Daoy (cell line): ENCODE measurements at regions not wholly inside any gene's neighbourhood (a gene's known extent, or its start where the extent isn't known, plus 50 kb on each side); places are given as distances from the start of the nearest gene placed in this dataset.
"Not testable (repeated sequence)": the region's sequence is repeated elsewhere in the genome, so short reads cannot be mapped to it uniquely, and the experiment has no call there.

Experiments used
- DNase-seq: peaks from one replicate; pipeline ENCODE4 v3.0.0-alpha.2; 2015; ENCODE audit warnings: low read depth

- DNase-seq: no peak
These were observed 931.5 kb upstream of the EYS start for GRCh38 chr6:66638518-66638917.

GRCh38 chr6:66638099-66638498 lies 931.1 kb upstream of the EYS start:
- no peak for DNase-seq

DNA sequence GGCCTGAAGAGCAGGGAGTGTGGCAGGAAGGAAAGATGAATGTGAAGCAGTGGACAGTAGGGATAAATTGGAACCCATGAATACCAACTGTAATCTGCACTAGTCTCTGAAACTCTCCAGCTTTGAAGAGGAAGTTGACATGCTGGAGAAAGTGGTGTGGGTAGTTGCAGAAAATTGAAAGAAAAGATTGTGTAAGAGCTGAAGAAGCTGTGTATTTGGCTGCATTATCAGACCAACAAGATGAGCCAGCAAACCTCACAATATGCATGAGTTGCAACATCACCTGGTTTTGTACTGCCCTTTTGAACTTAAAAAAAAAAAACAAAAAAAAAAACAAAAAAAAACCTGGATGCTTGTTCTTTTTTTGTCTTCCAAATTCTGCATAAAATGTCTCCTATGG lies 921.9 kb upstream of the EYS start:
- DNase-seq: no peak

DNA sequence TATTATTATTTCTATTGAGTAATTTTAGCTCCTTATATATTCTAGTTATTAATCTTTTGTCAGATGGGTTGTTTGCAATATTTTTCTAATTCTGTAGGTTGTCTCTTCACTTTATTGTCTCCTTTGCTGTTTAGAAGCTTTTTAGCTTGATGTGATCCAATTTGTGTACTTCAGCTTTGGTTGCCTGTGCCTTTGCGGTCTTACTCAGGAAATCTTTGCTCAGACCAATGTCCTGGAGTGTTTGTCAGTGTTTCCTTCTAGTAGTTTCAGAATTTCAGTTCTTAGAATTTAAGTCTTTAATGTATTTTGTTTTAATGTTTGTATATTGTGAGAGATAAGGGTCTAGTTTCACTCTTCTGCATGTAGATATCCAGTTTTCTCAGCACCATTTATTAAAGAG lies 916.0 kb upstream of the EYS start:
- DNase-seq: no peak

DNA sequence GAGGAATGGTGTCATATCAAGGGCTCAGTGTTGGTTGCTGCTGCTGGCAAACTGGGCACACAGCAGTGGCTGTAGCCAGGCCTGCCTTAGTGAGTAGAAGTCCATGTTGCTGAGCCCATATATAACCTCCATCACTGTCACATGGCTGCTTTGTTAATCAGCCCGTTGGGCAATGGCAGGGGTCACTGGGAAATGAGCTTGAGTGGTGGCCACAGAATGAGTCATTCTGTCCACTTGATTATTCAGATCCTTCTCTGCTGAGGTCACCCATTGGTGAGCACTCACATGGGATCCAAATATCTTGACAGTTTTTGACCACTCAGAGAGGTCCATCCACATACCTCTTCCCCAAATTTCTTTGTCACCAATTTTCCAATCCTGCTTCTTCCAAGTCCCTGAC lies 898.9 kb upstream of the EYS start:
- DNase-seq: no peak

GRCh38 chr6:66605011-66605410 lies 898.0 kb upstream of the EYS start:
- DNase-seq: no peak

GRCh38 chr6:66599541-66599940 lies 892.5 kb upstream of the EYS start:
- no peak for DNase-seq

- DNase-seq: no peak
These were observed 871.3 kb upstream of the EYS start for GRCh38 chr6:66578362-66578761.

- no peak for DNase-seq
These were observed 861.2 kb upstream of the EYS start for GRCh38 chr6:66568271-66568670.

GRCh38 chr6:66561479-66561878 lies 854.5 kb upstream of the EYS start:
- no peak for DNase-seq

GRCh38 chr6:66558189-66558588 lies 851.2 kb upstream of the EYS start:
- no peak for DNase-seq

DNA sequence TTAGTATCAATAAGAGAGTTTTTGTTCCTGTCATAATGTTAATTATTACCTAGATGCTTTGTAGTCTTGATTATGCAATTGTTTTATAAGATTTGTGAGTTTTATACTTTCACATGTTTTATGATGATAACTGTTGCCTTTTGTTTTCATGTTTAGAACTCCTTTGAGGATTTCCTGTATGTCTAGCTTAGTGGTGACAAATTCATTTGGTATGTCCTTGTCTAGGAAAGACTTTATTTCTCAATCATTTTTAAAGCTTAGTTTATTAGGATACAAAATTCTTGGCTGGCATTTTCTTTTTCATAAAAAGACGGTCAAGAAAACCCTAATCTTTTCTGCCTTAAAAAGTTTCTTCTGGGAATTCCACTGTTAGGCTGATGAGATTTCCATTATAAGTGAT lies 849.9 kb upstream of the EYS start:
- no peak for DNase-seq

DNA sequence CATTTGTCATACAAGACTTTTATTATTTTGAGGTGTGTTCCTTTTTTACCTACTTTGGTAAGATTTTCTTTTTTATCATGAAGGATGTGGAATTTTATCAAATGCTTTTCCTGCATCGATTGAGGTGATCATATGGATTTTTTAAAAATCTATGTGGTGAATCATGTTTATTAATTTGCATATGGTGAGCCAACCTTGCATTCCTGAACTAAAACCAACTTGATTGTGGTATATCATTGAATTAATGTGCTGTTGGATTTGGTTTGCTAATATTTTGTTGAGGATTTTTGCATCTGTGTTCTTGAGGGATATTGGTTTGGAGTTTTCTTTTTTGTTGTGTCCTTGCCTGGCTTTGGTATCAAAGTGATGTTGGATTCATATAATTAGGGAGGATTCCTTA lies 848.1 kb upstream of the EYS start:
- DNase-seq: no peak

DNA sequence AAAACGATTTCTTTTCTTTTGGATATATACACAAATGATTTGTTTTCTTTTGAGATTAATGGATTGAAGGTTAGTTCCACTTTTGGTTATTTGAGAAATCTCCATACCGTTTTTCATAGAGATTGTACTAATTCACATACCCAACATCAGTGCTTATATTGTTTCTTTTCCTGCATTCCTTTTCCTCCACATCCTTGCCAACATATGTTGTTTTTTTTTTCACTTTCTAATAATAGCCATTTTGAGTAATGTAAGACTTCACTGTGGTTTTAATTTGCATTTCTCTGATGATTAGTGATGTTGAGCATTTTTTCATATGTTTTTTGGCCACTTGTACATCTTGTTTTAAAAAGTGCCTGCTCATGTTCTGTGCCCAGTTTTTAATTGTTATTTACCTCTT lies 846.4 kb upstream of the EYS start:
- DNase-seq: no peak

DNA sequence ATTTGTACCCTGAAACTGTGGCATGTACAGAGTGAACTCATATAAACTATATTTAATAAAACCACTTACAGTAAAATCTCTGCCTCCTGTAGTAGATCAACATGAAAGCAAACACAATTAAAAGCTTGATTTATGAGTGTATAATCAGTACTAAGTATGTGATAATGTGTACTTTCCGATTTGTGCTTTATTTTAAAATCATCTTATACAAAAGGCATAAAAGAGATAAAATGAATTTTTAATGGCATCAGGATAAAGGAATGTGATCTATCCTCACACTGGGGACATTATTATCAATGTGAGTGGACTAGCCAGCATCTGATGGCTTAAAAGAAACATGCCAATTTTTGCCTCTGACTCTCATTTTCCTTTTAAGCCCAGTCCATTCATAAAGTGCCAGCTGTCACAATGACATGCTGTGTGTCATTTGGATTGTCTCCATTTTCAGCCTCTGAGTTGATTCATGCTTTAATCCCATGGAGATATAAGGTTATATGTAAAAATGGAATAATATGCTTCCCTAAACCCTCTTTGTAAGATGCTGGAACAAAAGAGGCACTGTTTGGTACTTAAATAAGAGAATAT lies 831.6 kb upstream of the EYS start:
- DNase-seq: no peak

GRCh38 chr6:66533921-66534404 lies 826.9 kb upstream of the EYS start:
- no peak for DNase-seq

- DNase-seq: no peak
These were observed 819.0 kb upstream of the EYS start for GRCh38 chr6:66526061-66526460.

DNA sequence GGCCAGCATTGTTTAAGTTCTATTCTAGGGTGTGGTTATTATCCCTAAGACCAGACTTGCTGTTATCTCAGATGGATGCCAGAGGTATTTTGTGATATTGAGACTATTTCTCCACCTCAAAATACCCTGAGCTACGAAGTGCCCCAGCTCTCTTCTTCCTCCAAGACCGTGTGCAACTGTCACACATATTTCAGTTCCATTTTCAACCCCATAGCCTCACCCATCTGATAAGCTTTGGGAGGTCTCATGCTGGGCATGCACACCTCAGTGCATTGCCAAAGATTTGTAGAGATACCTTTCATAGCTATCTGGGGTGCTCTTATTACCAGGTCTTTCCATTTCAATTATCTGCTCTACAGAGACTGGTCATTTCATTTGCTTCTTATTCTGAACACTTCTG lies 815.8 kb upstream of the EYS start:
- DNase-seq: no peak

DNA sequence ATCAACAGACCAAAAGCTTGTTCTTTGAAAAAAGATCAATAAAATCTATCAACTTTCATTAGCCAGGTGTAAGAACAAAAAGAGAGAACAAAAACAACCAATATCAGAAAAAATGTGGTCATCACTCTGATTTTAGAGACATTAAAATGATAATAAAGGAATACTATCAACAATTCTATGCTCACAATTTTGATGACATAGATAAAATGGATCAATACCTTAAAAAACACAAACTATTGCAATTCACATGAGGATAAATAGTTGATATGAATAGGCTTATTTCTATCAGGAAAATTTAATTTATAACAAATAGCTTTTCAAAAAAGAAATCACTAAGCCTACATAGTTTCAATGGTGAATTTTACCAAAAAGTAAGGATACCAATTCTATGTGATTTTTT lies 809.4 kb upstream of the EYS start:
- no peak for DNase-seq

GRCh38 chr6:66508433-66508832 lies 801.4 kb upstream of the EYS start:
- DNase-seq: no peak

GRCh38 chr6:66499851-66500250 lies 792.8 kb upstream of the EYS start:
- no peak for DNase-seq

DNA sequence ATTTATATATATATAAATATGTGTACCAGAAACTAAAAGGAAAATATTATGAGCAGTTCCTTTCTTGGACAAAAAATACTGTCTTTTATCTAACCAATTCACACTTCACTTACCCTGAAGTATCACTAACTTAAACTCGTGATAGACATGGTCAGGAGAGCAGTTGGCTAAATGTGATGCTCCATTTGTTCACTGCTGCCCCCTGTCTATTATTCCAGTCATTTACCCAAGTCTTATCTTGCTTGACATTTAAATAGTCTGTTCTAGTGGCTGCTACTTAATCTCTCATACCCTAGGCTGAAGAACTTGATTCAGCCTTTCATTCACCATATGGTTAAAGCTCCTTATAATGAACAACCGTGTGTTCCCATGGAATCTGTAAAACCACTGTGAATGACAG lies 789.6 kb upstream of the EYS start:
- no peak for DNase-seq

GRCh38 chr6:66494643-66495042 lies 787.6 kb upstream of the EYS start:
- DNase-seq: not testable (repeated sequence)

DNA sequence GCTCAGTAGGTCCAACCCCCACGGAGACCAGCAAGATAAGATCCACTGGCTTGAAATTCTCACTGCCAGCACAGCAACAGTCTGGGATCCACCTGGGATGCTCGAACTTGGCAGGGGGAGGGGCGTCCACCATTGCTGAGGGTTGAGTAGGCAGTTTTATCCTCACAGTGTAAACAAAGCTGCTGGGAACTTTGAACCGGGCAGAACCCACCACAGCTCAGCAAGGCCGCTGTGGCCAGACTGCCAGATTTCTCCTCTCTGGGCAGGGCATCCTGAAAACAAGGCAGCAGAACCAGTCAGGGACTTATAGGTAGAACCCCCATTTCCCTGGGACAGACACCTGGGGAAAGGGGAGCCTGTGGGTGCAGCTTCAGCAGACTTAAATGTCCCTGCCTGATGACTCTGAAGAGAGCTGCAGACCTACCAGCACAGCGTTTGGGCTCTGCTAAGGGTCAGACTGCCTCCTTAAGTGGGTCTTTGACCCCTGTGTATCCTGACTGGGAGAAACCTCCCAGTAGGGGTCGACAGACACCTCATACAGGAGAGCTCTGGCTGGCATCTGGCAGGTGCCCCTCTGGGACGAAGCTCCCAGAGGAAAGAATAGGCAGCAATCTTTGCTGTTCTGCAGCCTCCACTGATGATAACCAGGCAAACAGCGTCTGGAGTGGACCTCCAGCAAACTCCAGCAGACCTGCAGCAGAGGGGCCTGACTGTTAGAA lies 782.4 kb upstream of the EYS start:
- no peak for DNase-seq
